H9 (cell line): ENCODE measurements at regions not wholly inside any gene's neighbourhood (a gene's known extent, or its start where the extent isn't known, plus 50 kb on each side); places are given as distances from the start of the nearest gene placed in this dataset.

Experiments
- DNase-seq: peaks from one replicate; pipeline ENCODE4 v3.0.0-alpha.2; 2017
- H2AFZ ChIP-seq: one replicate; pipeline ENCODE4 v1.6.1; 2013; ENCODE audit warnings: mild to moderate bottlenecking, low read length, control low read depth, moderate library complexity
- H2AK5ac ChIP-seq: 2 replicates; pipeline ENCODE4 v1.6.1; 2013; ENCODE audit warnings: low read length, control low read depth, mixed read lengths; ENCODE audit not compliant: insufficient read length
- H2BK120ac ChIP-seq: one replicate; pipeline ENCODE4 v1.6.1; 2013; ENCODE audit warnings: low read depth, mild to moderate bottlenecking, low read length, control low read depth, inconsistent platforms; ENCODE audit not compliant: poor library complexity, severe bottlenecking
- H2BK12ac ChIP-seq: 2 replicates; pipeline ENCODE4 v1.6.1; 2013; ENCODE audit warnings: low read length, control low read depth, mixed read lengths, low read depth; ENCODE audit not compliant: insufficient read length
- H2BK15ac ChIP-seq: 2 replicates; pipeline ENCODE4 v1.6.1; 2013; ENCODE audit warnings: low read depth, low read length, control low read depth
- H2BK20ac ChIP-seq: one replicate; pipeline ENCODE4 v1.6.1; 2013; ENCODE audit warnings: low read depth, mild to moderate bottlenecking, low read length, control low read depth, inconsistent platforms; ENCODE audit not compliant: poor library complexity, severe bottlenecking
- H2BK5ac ChIP-seq: 2 replicates; pipeline ENCODE4 v1.6.1; 2013; ENCODE audit warnings: low read length, control low read depth, mixed read lengths; ENCODE audit not compliant: insufficient read length
- H3K14ac ChIP-seq: 2 replicates; pipeline ENCODE4 v1.6.1; 2013; ENCODE audit warnings: low read length, control low read depth; ENCODE audit not compliant: insufficient read depth
- H3K18ac ChIP-seq: 2 replicates; pipeline ENCODE4 v1.6.1; 2013; ENCODE audit warnings: low read depth, mild to moderate bottlenecking, mixed read lengths, low read length, control low read depth; ENCODE audit not compliant: insufficient read length
- H3K23ac ChIP-seq: 2 replicates; pipeline ENCODE4 v1.6.1; 2013; ENCODE audit warnings: low read length, control low read depth, mixed read lengths, low read depth; ENCODE audit not compliant: insufficient read length
- H3K23me2 ChIP-seq: 2 replicates; pipeline ENCODE4 v1.6.1; 2013; ENCODE audit warnings: low read depth, mild to moderate bottlenecking, mixed read lengths, low read length, control low read depth; ENCODE audit not compliant: insufficient read length, poor library complexity, severe bottlenecking
- H3K27ac ChIP-seq: 2 replicates; pipeline ENCODE4 v1.5.1; 2013; ENCODE audit warnings: low read length, control low read depth, mixed read lengths, low read depth; ENCODE audit not compliant: insufficient read length
- H3K27me3 ChIP-seq: 2 replicates; pipeline ENCODE4 v1.6.1; 2013; ENCODE audit warnings: low read length, control low read depth, inconsistent platforms; ENCODE audit not compliant: insufficient read depth
- H3K4ac ChIP-seq: 2 replicates; pipeline ENCODE4 v1.6.1; 2013; ENCODE audit warnings: low read depth, mild to moderate bottlenecking, control low read depth, inconsistent platforms, low read length, moderate library complexity
- H3K4me1 ChIP-seq: 2 replicates; pipeline ENCODE4 v1.6.1; 2013; ENCODE audit warnings: low read length, control low read depth, inconsistent platforms; ENCODE audit not compliant: insufficient read depth
- H3K4me2 ChIP-seq: 2 replicates; pipeline ENCODE4 v1.6.1; 2013; ENCODE audit warnings: low read length, control low read depth, mixed read lengths; ENCODE audit not compliant: insufficient read length, insufficient read depth
- H3K56ac ChIP-seq: 2 replicates; pipeline ENCODE4 v1.6.1; 2013; ENCODE audit warnings: low read depth, mild to moderate bottlenecking, mixed read lengths, low read length, control low read depth; ENCODE audit not compliant: insufficient read length
- H3K79me1 ChIP-seq: 2 replicates; pipeline ENCODE4 v1.6.1; 2013; ENCODE audit warnings: low read depth, mild to moderate bottlenecking, moderate library complexity, low read length, control low read depth, inconsistent platforms; ENCODE audit not compliant: insufficient read depth, poor library complexity, severe bottlenecking
- H3K79me2 ChIP-seq: 2 replicates; pipeline ENCODE4 v1.6.1; 2013; ENCODE audit warnings: low read length, control low read depth, inconsistent platforms; ENCODE audit not compliant: insufficient read depth
- H3K9ac ChIP-seq: 2 replicates; pipeline ENCODE4 v1.6.1; 2013; ENCODE audit warnings: low read length, control low read depth, mixed read lengths; ENCODE audit not compliant: insufficient read length; ENCODE audit errors: extremely low read depth
- H3K9me3 ChIP-seq: one replicate; pipeline ENCODE4 v1.6.1; 2013; ENCODE audit warnings: low read depth, low read length, inconsistent platforms; ENCODE audit not compliant: control insufficient read depth
- H3T11ph ChIP-seq: one replicate; pipeline ENCODE4 v1.6.1; 2013; ENCODE audit warnings: mild to moderate bottlenecking, low read length, control low read depth, inconsistent platforms
- H4K20me1 ChIP-seq: one replicate; pipeline ENCODE4 v1.6.1; 2013; ENCODE audit not compliant: control insufficient read depth, insufficient read length, insufficient read depth
- H4K5ac ChIP-seq: 2 replicates; pipeline ENCODE4 v1.6.1; 2013; ENCODE audit warnings: low read depth, mild to moderate bottlenecking, mixed read lengths, low read length, control low read depth; ENCODE audit not compliant: insufficient read length
- H4K8ac ChIP-seq: replicated peaks from 2 replicates; pipeline ENCODE4 v1.6.1; 2013; ENCODE audit warnings: low read length, control low read depth, mixed read lengths, low read depth; ENCODE audit not compliant: insufficient read length
- H4K91ac ChIP-seq: 2 replicates; pipeline ENCODE4 v1.6.1; 2013; ENCODE audit warnings: low read depth, mild to moderate bottlenecking, moderate library complexity, mixed read lengths, low read length, control low read depth; ENCODE audit not compliant: insufficient read length
- H3K27ac Mint-ChIP-seq, 3 experiments: 2 replicates in 2 of 3; 3 replicates in 1 of 3; pipeline ENCODE4 v1.8.0; 2020 to 2021; ENCODE audit warnings: mixed read lengths in 3 of 3, mild to moderate bottlenecking in 1 of 3, moderate library complexity in 1 of 3
- H3K27me3 Mint-ChIP-seq: 2 replicates; pipeline ENCODE4 v1.8.0; 2021; ENCODE audit warnings: low read depth, mild to moderate bottlenecking, moderate library complexity, mixed read lengths
- H3K36me3 Mint-ChIP-seq, 3 experiments: 2 replicates in 2 of 3; 3 replicates in 1 of 3; pipeline ENCODE4 v1.8.0; 2020 to 2021; ENCODE audit warnings: low read depth in 3 of 3, mixed read lengths in 3 of 3; ENCODE audit not compliant: insufficient read depth in 1 of 3
- H3K4me1 Mint-ChIP-seq, 2 experiments: 2 replicates each; pipeline ENCODE4 v1.8.0; 2020; ENCODE audit warnings: mixed read lengths in 2 of 2
- H3K4me3 Mint-ChIP-seq, 2 experiments: 2 replicates in 1 of 2; 3 replicates in 1 of 2; pipeline ENCODE4 v1.8.0; 2020 to 2021; ENCODE audit warnings: mild to moderate bottlenecking in 2 of 2, mixed read lengths in 2 of 2, moderate library complexity in 1 of 2
- H3K9me3 Mint-ChIP-seq, 2 experiments: 2 replicates in 1 of 2; 3 replicates in 1 of 2; pipeline ENCODE4 v1.8.0; 2020; ENCODE audit warnings: mild to moderate bottlenecking in 2 of 2, mixed read lengths in 2 of 2, moderate library complexity in 1 of 2
- WGBS: extraction: QIAGEN DNeasy Blood & Tissue Kit; methylation state at CpG from one replicate; pipeline ENCODE4 v1.1.7; 2013; ENCODE audit warnings: missing lambda C conversion rate, low lambda C conversion rate, mixed read lengths; ENCODE audit not compliant: insufficient read length; ENCODE audit errors: extremely low coverage; 5-methylcytosine and 5-hydroxymethylcytosine counted together
- TF ChIP-seq, protein P1 (sequence below): fragments of 200-600 bp; sonication (generic); conservative IDR thresholded peaks from 3 replicates; pipeline ENCODE4 v1.8.0; 2021; ENCODE audit warnings: antibody characterized with exemption, mild to moderate bottlenecking

DNA sequence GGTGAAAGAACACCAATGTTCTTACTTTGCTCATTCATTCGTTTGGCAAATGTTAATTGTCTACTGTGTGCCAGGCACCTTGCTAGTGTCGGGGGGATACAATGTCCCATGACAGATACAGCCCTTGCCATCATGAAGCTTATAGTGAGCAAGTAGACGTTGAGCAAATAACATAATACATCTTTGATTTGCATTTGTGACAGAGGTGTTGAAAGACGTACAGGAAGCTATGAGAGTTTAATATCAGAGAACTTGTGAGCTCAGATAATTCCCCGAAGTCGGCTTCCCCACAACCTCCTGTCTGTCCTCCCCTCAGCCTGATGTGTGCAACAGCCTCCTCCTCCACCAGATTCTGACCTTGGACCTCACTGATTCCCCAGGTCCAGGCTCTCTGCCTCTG, 138.0 kb upstream of the SDK2 start:
- no peaks in the 10 kb centered on the region for H3K79me1 ChIP-seq
- Mint-ChIP-seq H3K4me1 (peaks cover 26 to 43% of the 10 kb centered on the region in 2 experiments), H3K4me3 (no peak overlapping the region), H3K27me3 (peaks cover 24% of the 10 kb centered on the region), H3K36me3 (peaks cover 0 to 7% (median 0%) of the 10 kb centered on the region in 3 experiments; a peak in 3 of 7 replicates), H3K9me3 (peaks cover 10 to 13% of the 10 kb centered on the region in 2 experiments), H3K27ac (no peak overlapping the region)
- no peak overlapping the region for H2BK12ac ChIP-seq
- no peak overlapping the region for H3K18ac ChIP-seq
- peaks cover 3% of the 10 kb centered on the region; the same call in 1 of the 2 replicates for H3K4me1 ChIP-seq
- H4K8ac ChIP-seq = no peak overlapping the region
- H4K5ac ChIP-seq = no peak overlapping the region
- H3K27ac ChIP-seq = no peak overlapping the region
- TF ChIP-seq, protein P1, sequence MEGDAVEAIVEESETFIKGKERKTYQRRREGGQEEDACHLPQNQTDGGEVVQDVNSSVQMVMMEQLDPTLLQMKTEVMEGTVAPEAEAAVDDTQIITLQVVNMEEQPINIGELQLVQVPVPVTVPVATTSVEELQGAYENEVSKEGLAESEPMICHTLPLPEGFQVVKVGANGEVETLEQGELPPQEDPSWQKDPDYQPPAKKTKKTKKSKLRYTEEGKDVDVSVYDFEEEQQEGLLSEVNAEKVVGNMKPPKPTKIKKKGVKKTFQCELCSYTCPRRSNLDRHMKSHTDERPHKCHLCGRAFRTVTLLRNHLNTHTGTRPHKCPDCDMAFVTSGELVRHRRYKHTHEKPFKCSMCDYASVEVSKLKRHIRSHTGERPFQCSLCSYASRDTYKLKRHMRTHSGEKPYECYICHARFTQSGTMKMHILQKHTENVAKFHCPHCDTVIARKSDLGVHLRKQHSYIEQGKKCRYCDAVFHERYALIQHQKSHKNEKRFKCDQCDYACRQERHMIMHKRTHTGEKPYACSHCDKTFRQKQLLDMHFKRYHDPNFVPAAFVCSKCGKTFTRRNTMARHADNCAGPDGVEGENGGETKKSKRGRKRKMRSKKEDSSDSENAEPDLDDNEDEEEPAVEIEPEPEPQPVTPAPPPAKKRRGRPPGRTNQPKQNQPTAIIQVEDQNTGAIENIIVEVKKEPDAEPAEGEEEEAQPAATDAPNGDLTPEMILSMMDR = no peak
- no peak for DNase-seq
- H2BK20ac ChIP-seq = no peak overlapping the region
- H2BK5ac ChIP-seq = no peak overlapping the region
- no peaks in the 10 kb centered on the region for H3K79me2 ChIP-seq
- H2BK120ac ChIP-seq = no peak overlapping the region
- no peaks in the 10 kb centered on the region for H3K23me2 ChIP-seq
- H3K4me2 ChIP-seq = no peak overlapping the region
- no CpG with 5 or more reads among the region's 6 CpGs for WGBS
- H3K23ac ChIP-seq = no peak overlapping the region
- H3K4ac ChIP-seq = no peak overlapping the region
- no peak overlapping the region for H3K9ac ChIP-seq
- no peaks in the 10 kb centered on the region for H4K20me1 ChIP-seq
- H2AFZ ChIP-seq = no peak overlapping the region
- no peak overlapping the region for H3K56ac ChIP-seq
- no peak overlapping the region for H3T11ph ChIP-seq
- no peak overlapping the region for H2AK5ac ChIP-seq
- H3K27me3 ChIP-seq = no peaks in the 10 kb centered on the region
- no peak overlapping the region for H3K14ac ChIP-seq
- no peaks in the 10 kb centered on the region for H3K9me3 ChIP-seq
- no peak overlapping the region for H2BK15ac ChIP-seq
- no peak overlapping the region for H4K91ac ChIP-seq
